Fibroblast of lung (primary cell): ENCODE measurements at regions not wholly inside any gene's neighbourhood (a gene's known extent, or its start where the extent isn't known, plus 50 kb on each side); places are given as distances from the start of the nearest gene placed in this dataset.

Experiments
- DNase-seq, 2 donors: peaks; one replicate each; pipeline versions ENCODE4 v3.0.0 to v3.0.0-alpha.2; 2010; ENCODE audit warnings: low read depth in 2 of 2
- H2AFZ ChIP-seq: 2 replicates; pipeline ENCODE4 v1.5.1; 2012; ENCODE audit warnings: low read length, control low read depth, inconsistent platforms
- H3K27ac ChIP-seq: 2 replicates; pipeline ENCODE4 v1.5.1; 2011; ENCODE audit warnings: low read length, control low read depth; ENCODE audit not compliant: insufficient read depth
- H3K27me3 ChIP-seq: 2 replicates; pipeline ENCODE4 v1.5.1; 2011; ENCODE audit warnings: mild to moderate bottlenecking, low read length; ENCODE audit not compliant: control insufficient read depth, insufficient read depth
- H3K36me3 ChIP-seq: 2 replicates; pipeline ENCODE4 v1.5.1; 2011; ENCODE audit warnings: low read length; ENCODE audit not compliant: control insufficient read depth, insufficient read depth
- H3K4me1 ChIP-seq: 2 replicates; pipeline ENCODE4 v1.5.1; 2011; ENCODE audit warnings: low read length; ENCODE audit not compliant: control insufficient read depth, insufficient read depth; ENCODE audit errors: extremely low read depth
- H3K4me2 ChIP-seq: 2 replicates; pipeline ENCODE4 v1.5.1; 2011; ENCODE audit warnings: low read length, control low read depth; ENCODE audit not compliant: insufficient read depth; ENCODE audit errors: extremely low read depth
- H3K4me3 ChIP-seq, 4 experiments: fragments of 200-600 bp in 1 of 4; sonication (generic) in 1 of 4; replicated peaks in 1 of 4; 2 replicates each; pipeline ENCODE4 v1.5.1; 2011 to 2016; ENCODE audit warnings: low read length in 4 of 4, low read depth in 3 of 4, mild to moderate bottlenecking in 3 of 4, control low read depth in 2 of 4, inconsistent platforms in 1 of 4, mixed read lengths in 1 of 4; ENCODE audit not compliant: insufficient read depth in 1 of 4; ENCODE audit errors: control extremely low read depth in 1 of 4
- H3K79me2 ChIP-seq: 2 replicates; pipeline ENCODE4 v1.5.1; 2012; ENCODE audit warnings: mild to moderate bottlenecking, low read length, inconsistent platforms; ENCODE audit not compliant: control insufficient read depth, insufficient read depth
- H3K9ac ChIP-seq: 2 replicates; pipeline ENCODE4 v1.5.1; 2011; ENCODE audit warnings: mild to moderate bottlenecking, low read length, control low read depth; ENCODE audit not compliant: insufficient read depth
- H3K9me3 ChIP-seq: 2 replicates; pipeline ENCODE4 v1.5.1; 2012; ENCODE audit warnings: low read depth, low read length; ENCODE audit not compliant: control insufficient read depth, insufficient read depth
- H4K20me1 ChIP-seq: 2 replicates; pipeline ENCODE4 v1.5.1; 2011; ENCODE audit warnings: low read length; ENCODE audit not compliant: control insufficient read depth, insufficient read depth; ENCODE audit errors: extremely low read depth
- CTCF ChIP-seq, 2 donors: IDR thresholded peaks in 1 of 2; conservative IDR thresholded peaks in 1 of 2; 1 replicate in 1 of 2; 2 replicates in 1 of 2; pipeline ENCODE4 v1.5.1; 2011 to 2012; ENCODE audit warnings: low read length in 2 of 2, control low read depth in 1 of 2, inconsistent platforms in 1 of 2, low read depth in 1 of 2, mild to moderate bottlenecking in 1 of 2
- EZH2 ChIP-seq: IDR thresholded peaks from 2 replicates; pipeline ENCODE4 v1.5.1; 2012; ENCODE audit warnings: low read length, control low read depth, mild to moderate bottlenecking; ENCODE audit errors: missing control alignments

GRCh38 chr5:33174383-33174782 is 266.4 kb upstream of the TARS1 start:
- TF ChIP-seq CTCF (conservative IDR thresholded peaks at IDR 0.05 in 1 of 2, IDR thresholded peaks at IDR 0.05 in 1 of 2; ENCODE audit: low read depth in 1 of 2, low read length in 2 of 2) (no peak), EZH2 (no peak)
- DNase-seq, result no peak
- H3K36me3 ChIP-seq, result no peaks in the 10 kb centered on the region
- H3K79me2 ChIP-seq, result no peaks in the 10 kb centered on the region
- H3K27me3 ChIP-seq, result no peaks in the 10 kb centered on the region
- H3K4me1 ChIP-seq, result no peaks in the 10 kb centered on the region
- H4K20me1 ChIP-seq, result no peaks in the 10 kb centered on the region
- H3K4me2 ChIP-seq, result no peak overlapping the region
- no peak overlapping the region for H3K9ac ChIP-seq
- no peak overlapping the region for H3K4me3 ChIP-seq
- no peaks in the 10 kb centered on the region for H3K9me3 ChIP-seq
- H3K27ac ChIP-seq, result no peak overlapping the region
- no peak overlapping the region for H2AFZ ChIP-seq

- H3K79me2 ChIP-seq, result no peaks in the 10 kb centered on the region
- H2AFZ ChIP-seq, result no peak overlapping the region
- H3K36me3 ChIP-seq, result no peaks in the 10 kb centered on the region
- no peaks in the 10 kb centered on the region for H3K9me3 ChIP-seq
- H3K27ac ChIP-seq, result no peak overlapping the region
- H3K4me1 ChIP-seq, result no peaks in the 10 kb centered on the region
- H3K4me2 ChIP-seq, result no peak overlapping the region
- no peaks in the 10 kb centered on the region for H4K20me1 ChIP-seq
- no peak for DNase-seq
- no peak overlapping the region for H3K9ac ChIP-seq
- H3K4me3 ChIP-seq, result no peak overlapping the region
- H3K27me3 ChIP-seq, result no peaks in the 10 kb centered on the region
- TF ChIP-seq EZH2 (no peak), CTCF (conservative IDR thresholded peaks at IDR 0.05 in 1 of 2, IDR thresholded peaks at IDR 0.05 in 1 of 2; ENCODE audit: low read depth in 1 of 2, low read length in 2 of 2) (no peak)
Measured at GRCh38 chr5:33179301-33179700, 261.5 kb upstream of the TARS1 start.

GRCh38 chr5:33180900-33181299 is 259.9 kb upstream of the TARS1 start:
- peak; percentile 57 to 75 for DNase-seq
- H3K4me2 ChIP-seq, result no peak overlapping the region

More at GRCh38 chr5:33180900-33181299, 259.9 kb upstream of the TARS1 start:
- Histone ChIP-seq H3K27ac (no peak overlapping the region), H3K36me3 (no peaks in the 10 kb centered on the region), H3K9ac (no peak overlapping the region), H3K79me2 (no peaks in the 10 kb centered on the region), H3K9me3 (no peaks in the 10 kb centered on the region), H3K4me3 (no peak overlapping the region), H3K4me1 (no peaks in the 10 kb centered on the region), H2AFZ (no peak overlapping the region), H3K27me3 (no peaks in the 10 kb centered on the region), H4K20me1 (no peaks in the 10 kb centered on the region)
- peak; percentile 54 to 58 for TF ChIP-seq CTCF (conservative IDR thresholded peaks at IDR 0.05 in 1 of 2, IDR thresholded peaks at IDR 0.05 in 1 of 2; ENCODE audit: low read depth in 1 of 2, low read length in 2 of 2)
- no peak for TF ChIP-seq EZH2
